ENCODE measurements at regions not wholly inside any gene's neighbourhood (a gene's known extent, or its start where the extent isn't known, plus 50 kb on each side); places are given as distances from the start of the nearest gene placed in this dataset.

DNA sequence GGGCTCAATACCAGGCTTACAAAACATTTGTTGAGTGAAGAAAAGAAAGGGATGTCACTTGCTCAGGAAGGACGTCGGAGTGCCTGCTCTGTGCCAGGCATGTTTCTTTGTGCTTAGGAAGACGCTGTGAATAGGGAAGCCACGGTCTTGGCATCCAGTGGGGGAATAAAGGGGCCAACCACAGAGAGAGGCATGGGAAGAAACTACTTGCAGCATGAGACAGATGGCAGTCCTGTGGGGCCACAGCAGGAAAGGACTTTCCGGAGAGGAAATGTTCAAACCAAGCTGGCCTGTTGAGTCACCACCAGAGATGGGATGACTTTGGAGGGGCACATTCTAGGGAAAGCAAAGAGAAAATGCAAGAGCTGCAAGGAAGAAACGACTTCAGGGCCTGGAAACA is 173.2 kb downstream of the CDH26 start:
- DNase-seq, result no peak

- no peak for DNase-seq
These were observed 174.1 kb downstream of the CDH26 start for GRCh38 chr20:60132162-60132826.

DNA sequence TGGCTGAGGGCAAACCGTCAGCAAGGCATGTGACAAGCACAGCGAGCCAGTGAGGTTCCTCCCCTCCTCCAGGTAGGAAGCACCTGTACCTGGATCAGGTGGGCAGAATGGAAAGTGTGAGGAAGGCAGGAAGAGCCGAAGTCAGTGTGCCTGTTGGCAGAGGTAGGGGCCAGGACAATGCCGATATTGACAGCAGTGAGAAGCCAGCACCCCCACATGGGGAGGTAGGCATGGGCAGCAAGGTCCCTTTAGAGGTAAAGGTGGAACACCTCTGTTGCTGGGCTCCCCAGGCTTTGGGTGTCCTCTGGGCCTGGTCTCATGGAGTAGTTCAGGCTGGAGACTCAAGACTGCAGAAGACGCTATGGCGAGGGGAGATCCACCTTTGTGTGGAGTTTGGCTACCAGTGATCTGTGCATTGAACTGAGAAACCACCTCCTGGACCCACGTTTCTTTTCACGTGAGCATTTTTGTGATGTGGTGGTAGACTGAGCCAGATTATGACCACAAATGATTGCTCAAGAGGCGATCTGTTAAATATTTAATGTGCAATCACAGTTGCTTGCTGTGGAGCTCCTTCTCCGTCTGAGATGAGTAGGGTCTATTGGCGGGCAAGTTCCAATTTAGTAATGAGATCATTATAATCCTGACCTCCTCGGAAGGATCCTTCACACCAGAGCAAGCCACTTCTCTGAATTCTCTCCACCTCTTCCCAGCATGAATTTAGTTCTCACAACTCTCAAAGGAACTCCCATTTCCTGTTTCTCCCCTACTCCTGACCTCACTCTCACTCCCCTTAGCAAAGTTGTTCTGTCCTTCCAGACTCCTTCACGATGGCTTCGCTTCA is 174.8 kb downstream of the CDH26 start:
- no peak for DNase-seq

DNA sequence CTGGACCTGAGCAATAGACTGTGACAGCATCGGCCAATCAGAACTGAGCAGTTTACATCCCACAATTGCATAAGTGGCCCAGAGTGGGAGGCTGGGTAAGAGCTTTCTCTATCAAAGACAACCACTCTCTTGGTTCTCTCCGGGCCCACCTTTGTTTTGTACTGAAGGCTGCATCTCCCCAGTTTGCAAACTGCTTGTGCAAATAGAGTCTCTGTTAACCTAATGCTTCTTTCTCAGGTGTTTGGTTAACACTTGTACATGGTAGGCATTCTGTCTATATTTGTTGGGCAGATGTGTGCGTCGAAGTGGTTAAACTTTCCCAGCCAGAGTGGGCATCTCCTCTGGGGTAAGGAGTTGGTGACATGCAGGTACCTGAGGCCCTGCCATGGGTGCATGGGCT is 177.1 kb downstream of the CDH26 start:
- DNase-seq, result no peak

- no peak for DNase-seq
These were observed 178.6 kb downstream of the CDH26 start for GRCh38 chr20:60136645-60137401.

GRCh38 chr20:60137657-60138245 is 179.5 kb downstream of the CDH26 start:
- DNase-seq, result no peak

DNA sequence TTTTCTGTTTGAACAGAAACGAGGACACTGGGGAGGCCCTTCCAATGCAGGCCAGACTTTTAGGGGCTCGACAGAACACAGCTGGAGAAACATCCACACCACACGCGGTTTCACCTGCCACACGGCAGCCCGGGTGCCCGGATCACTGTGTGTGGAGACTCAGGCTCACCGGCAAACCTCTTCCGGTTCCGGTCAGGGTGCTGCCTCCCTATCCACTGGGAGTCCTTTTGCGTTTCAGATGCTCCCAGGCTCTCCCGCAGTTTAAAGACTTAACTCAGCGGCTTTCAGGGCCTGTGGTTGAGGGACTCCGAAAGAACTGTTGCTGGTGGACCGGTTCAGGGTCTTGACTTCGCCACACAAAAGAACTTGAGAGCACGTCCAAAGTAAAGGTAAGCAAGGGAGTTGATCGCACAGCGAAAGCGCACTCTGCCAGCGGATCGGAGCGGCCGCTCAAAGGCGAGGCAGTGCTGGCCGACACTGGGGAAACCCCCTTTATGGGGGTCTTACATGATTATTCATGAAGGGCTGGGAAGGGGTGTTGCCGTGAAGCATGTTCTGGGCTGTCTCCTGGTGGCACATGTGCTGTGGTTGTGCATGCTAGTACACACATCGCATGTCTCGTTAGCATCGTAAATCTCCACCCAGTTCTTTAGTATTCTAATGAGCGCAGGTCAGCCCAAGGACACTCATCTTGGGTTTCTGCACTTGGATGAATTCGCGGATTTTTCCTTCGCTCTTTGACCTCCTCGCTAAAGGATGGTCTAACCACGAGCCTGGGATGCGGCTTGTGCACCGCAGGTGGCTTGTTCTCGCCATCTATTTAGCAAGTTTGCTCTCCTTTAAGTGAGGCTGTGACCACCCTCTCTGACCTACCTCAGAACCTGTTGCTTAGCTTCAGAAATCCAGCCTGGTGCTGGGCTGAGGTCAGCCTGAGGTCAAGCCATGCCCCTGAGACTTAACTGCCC is 180.3 kb downstream of the CDH26 start:
- peak; percentile 17 for DNase-seq

DNA sequence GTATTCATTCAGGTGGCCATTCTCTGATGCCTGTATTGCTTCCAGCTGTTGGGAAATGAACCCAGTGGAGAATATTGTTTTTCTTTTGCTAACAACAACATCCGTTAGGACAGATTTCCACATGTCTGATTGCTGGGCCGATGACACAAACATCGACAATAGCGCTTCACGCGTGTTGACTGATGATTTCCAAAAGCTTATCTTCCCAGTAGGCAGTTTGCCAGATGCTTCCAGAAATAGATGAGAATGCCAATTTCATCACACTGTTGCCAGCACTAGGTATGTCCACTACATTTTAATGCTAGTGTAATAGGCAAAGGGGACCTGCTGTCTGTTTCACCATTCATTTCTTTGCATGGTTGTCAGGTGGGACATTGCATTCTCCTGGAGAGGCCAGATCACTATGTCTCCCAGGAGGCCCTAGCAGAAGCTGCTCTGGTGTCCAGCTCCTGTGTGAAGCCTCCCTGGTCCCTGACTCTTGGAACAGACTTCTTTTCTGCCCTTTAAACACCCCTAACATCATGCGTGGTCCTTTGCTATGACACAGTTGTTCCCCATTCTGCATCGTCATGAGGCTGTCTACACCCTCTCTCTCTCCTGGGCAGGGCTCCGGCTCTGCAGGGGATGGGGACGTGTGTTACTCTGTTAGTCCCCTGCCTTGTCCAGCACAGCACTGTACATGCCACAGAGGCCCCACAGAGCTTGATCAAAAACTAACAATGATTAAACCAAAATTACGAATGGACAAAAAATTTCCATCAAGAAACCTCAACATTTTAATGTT is 181.6 kb downstream of the CDH26 start:
- no peak for DNase-seq

DNA sequence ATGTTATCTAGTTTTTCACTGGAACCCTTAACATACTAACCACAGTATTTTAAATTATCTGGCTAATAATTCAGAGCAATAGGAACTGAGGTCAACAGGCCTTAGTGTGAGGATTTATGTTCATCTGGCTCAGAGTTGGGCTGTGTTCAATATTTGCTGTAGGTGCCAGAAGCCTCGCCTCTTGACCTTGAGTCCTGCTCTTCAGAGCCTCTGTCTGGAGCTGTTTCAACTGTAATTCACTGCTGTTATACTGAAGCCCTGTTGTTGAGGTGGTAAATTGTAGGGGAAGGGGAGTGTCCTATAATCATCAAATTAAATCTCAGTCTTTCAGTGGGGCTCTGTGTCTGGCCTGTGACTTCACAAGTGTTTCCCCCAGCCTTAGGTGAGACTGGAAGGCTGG is 184.4 kb downstream of the CDH26 start:
- DNase-seq, result no peak

- DNase-seq, result no peak
These were observed 185.1 kb downstream of the CDH26 start for GRCh38 chr20:60143261-60143842.

- no peak for DNase-seq
These were observed 186.2 kb downstream of the CDH26 start for GRCh38 chr20:60144404-60144803.

DNA sequence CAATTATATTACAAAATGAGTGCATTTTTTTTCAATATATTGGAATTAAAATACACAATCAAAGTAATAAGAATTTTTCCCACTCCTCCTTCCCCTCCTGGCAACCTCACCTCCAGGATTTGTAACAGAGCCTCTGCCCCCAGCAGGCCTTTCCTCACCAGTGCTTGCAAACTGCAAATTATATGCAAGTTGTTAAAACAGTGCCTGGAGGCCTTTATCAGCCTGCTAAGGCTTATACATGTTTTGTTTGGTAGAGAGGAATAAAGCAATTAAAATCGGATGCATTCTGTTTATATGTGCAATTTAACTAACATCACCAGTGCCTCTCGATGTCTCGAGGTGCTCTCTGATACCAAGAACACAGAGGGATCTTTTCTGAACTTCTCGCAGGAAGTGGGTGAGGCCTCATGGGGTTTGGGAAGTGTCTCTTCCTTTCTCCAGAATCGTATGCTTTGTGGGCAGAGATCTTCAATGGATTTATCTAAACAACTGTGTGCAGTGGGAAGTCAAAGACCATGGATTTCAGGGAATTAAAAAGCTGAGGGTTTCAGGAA is 186.8 kb downstream of the CDH26 start:
- no peak for DNase-seq

- DNase-seq, result no peak
These were observed 188.8 kb downstream of the CDH26 start for GRCh38 chr20:60147004-60147403.

GRCh38 chr20:60148885-60149284 is 190.7 kb downstream of the CDH26 start:
- no peak for DNase-seq

GRCh38 chr20:60152792-60153191 is 194.6 kb downstream of the CDH26 start:
- DNase-seq, result no peak

DNA sequence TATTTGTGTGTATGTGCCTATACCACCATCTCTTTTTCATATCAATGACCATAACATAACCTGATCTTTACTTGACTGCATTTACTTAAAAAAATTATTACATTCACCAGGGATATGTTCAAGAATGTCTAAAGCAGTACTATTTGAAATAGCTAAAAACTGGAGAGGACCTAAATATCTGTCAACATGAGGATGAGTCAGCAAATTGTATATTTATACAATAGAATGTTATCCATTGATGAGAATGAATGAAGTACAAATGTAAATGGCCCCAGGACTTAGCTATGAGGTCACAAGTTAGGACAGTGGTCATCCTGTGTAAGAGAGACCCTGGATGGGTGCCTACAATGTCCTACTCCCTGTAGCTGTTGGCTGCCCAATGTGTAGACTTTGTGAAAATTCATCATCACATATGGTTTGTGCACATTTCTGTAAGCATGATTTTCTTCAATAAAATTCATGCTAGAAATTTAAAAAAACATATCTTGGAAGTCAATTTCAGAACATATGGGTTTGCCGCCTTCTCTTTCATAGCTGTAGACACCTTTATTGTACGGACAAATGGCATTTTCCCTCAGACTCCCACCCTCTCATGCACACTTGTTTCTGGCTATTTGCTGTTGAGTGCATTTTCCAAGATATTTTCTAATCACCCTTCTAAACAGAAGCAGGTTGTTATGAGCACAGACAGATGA is 202.4 kb downstream of the CDH26 start:
- DNase-seq, result no peak

GRCh38 chr20:60167812-60168211 is 209.6 kb downstream of the CDH26 start:
- DNase-seq, result no peak

DNA sequence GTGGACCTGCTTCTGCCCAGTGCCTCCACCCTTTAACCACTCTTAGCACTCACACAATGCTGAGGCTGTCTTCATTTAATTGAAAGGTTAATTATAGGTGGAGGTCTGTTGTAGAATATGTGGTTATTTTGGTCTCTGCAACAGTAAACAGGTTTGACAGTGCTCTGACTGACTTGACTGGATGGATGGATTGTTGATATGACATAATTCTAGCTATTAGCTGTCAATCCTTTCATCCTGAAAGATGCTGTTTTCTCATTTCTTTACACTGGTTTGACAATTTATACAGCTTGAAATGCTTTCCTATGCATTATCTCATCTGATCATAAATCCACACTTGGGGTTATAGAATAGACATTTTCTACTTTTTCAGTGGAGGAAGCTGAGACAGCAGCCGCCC is 210.7 kb downstream of the CDH26 start:
- no peak for DNase-seq

- DNase-seq, result no peak
These were observed 211.9 kb downstream of the CDH26 start for GRCh38 chr20:60170116-60170515.

Measured in left kidney (tissue), 1 donor.